ENCODE measurements at regions not wholly inside any gene's neighbourhood (a gene's known extent, or its start where the extent isn't known, plus 50 kb on each side); places are given as distances from the start of the nearest gene placed in this dataset.

DNA sequence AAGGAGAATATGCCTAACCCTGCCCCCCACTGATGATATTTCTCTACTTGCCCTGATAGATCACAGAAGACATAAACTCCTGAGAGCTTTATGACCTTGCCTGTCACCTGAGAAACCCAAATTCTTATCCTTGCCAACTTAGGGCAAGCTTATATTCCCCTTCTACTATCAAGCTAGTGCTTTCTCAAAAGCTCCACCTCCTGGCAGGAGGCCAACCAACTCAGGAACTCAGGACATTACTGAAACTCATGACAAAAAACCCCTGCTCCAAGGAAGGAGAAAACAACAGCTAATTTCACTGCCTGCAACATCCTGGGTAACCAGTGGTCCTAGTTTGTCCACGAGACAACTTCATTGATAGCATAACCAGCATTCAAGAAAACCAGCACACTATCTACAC is 60.9 kb upstream of the FSCB start:
- Histone ChIP-seq H2AK5ac (ENCODE audit: low read depth, low read length) (no peak overlapping the region), H3K4me3 (ENCODE audit: insufficient read depth, low read depth, low read length) (no peak overlapping the region), H3K27me3 (ENCODE audit: control insufficient read depth, insufficient read depth, low read length) (no peaks in the 10 kb centered on the region), H3K56ac (ENCODE audit: extremely low read depth, insufficient read depth, low read length) (no peak overlapping the region), H3K9me3 (ENCODE audit: control insufficient read depth, insufficient read depth, low read length) (no peaks in the 10 kb centered on the region; the same call in 1 of the 2 replicates), H4K5ac (ENCODE audit: low read depth, low read length) (no peak overlapping the region), H4K91ac (ENCODE audit: insufficient read depth, low read depth, low read length) (no peak overlapping the region), H3K18ac (ENCODE audit: low read depth, low read length) (no peak overlapping the region), H2BK15ac (ENCODE audit: low read depth, low read length) (no peak overlapping the region), H3K79me1 (ENCODE audit: low read depth in 1 of 2, low read length in 2 of 2) (no peaks in the 10 kb centered on the region), H4K8ac (ENCODE audit: low read depth in 2 of 2, low read length in 2 of 2) (no peak overlapping the region), H3K4ac (ENCODE audit: low read depth, low read length) (no peak overlapping the region), H2BK20ac (ENCODE audit: low read depth, low read length) (no peak overlapping the region), H2BK120ac (ENCODE audit: low read depth, low read length) (no peak overlapping the region), H2AFZ (replicated peaks; ENCODE audit: low read length, poor library complexity) (no peak overlapping the region), H3K4me1 (ENCODE audit: control insufficient read depth, insufficient read depth, low read length) (no peaks in the 10 kb centered on the region), H3K23ac (ENCODE audit: low read depth, low read length) (no peak overlapping the region), H3K9ac (ENCODE audit: low read depth, low read length) (no peak overlapping the region), H2AK9ac (replicated peaks; ENCODE audit: low read depth, low read length, poor library complexity) (no peak overlapping the region), H3K27ac (ENCODE audit: insufficient read depth, low read length) (no peak overlapping the region), H3K4me2 (ENCODE audit: low read depth, low read length) (no peak overlapping the region), H4K20me1 (ENCODE audit: insufficient read depth, low read length) (no peaks in the 10 kb centered on the region), H2BK5ac (ENCODE audit: low read depth, low read length, poor library complexity, severe bottlenecking) (no peak overlapping the region), H3K9me1 (ENCODE audit: insufficient read depth, low read length) (no peaks in the 10 kb centered on the region), H3K14ac (replicated peaks; ENCODE audit: low read depth, low read length) (no peak overlapping the region), H3K36me3 (ENCODE audit: control insufficient read depth, insufficient read depth, low read length) (no peaks in the 10 kb centered on the region)
- ATAC-seq (ENCODE audit: low read depth) (no peak), DNase-seq (no peak)
- dilution Hi-C loops (cut with HindIII; ENCODE audit: low sequenced_read_pairs, unreplicated experiment) (no loop called here), in situ Hi-C loops (cut with MboI; ENCODE audit: low sequenced_read_pairs) (no loop called here), intact Hi-C loops (cut with micrococcal nuclease) (no loop called here)
- ChIA-PET POLR2A (ENCODE audit: unreplicated experiment) (no interaction called here), CTCF (interaction anchor here (0.5 to 0.8 kb wide), 2 partner anchors 363 to 454 kb away, joined by 3 read pairs; no protein-coding TSS in a partner anchor)
- BruUV-seq (replicated peaks): no TSS peak
- WGBS, 2 experiments (ENCODE audit: extremely low coverage in 2 of 2, insufficient read length in 1 of 2): 20% methylated on average over 1 of the region's 1 CpG; no CpG with 5 or more reads in 1 of the 2 experiments
- TF ChIP-seq MAZ (IDR thresholded peaks at IDR 0.05; ENCODE audit: borderline replicate concordance, low read depth, low read length): no peak
- TF ChIP-seq FOS (IDR thresholded peaks at IDR 0.05; ENCODE audit: low read depth, low read length): no peak
- no peak for TF ChIP-seq CEBPB (IDR thresholded peaks at IDR 0.05; ENCODE audit: low read depth, low read length)
- TF ChIP-seq, protein P1, sequence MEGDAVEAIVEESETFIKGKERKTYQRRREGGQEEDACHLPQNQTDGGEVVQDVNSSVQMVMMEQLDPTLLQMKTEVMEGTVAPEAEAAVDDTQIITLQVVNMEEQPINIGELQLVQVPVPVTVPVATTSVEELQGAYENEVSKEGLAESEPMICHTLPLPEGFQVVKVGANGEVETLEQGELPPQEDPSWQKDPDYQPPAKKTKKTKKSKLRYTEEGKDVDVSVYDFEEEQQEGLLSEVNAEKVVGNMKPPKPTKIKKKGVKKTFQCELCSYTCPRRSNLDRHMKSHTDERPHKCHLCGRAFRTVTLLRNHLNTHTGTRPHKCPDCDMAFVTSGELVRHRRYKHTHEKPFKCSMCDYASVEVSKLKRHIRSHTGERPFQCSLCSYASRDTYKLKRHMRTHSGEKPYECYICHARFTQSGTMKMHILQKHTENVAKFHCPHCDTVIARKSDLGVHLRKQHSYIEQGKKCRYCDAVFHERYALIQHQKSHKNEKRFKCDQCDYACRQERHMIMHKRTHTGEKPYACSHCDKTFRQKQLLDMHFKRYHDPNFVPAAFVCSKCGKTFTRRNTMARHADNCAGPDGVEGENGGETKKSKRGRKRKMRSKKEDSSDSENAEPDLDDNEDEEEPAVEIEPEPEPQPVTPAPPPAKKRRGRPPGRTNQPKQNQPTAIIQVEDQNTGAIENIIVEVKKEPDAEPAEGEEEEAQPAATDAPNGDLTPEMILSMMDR (conservative IDR thresholded peaks at IDR 0.05; ENCODE audit: low read depth, low read length): no peak
- TF ChIP-seq MXI1 (IDR thresholded peaks at IDR 0.05; ENCODE audit: borderline replicate concordance, low read depth, low read length): no peak
- TF ChIP-seq ELK1 (IDR thresholded peaks at IDR 0.05; ENCODE audit: borderline replicate concordance, low read depth, low read length): no peak
- no peak for TF ChIP-seq CHD1 (IDR thresholded peaks at IDR 0.05; ENCODE audit: low read depth, low read length)
- TF ChIP-seq, protein P2, sequence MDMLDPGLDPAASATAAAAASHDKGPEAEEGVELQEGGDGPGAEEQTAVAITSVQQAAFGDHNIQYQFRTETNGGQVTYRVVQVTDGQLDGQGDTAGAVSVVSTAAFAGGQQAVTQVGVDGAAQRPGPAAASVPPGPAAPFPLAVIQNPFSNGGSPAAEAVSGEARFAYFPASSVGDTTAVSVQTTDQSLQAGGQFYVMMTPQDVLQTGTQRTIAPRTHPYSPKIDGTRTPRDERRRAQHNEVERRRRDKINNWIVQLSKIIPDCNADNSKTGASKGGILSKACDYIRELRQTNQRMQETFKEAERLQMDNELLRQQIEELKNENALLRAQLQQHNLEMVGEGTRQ (IDR thresholded peaks at IDR 0.05; ENCODE audit: low read depth, low read length): no peak
- no peak for TF ChIP-seq POLR2A (IDR thresholded peaks at IDR 0.05; ENCODE audit: low read depth, low read length)
- TF ChIP-seq SMC3 (IDR thresholded peaks at IDR 0.05; ENCODE audit: low read depth, low read length): no peak
- TF ChIP-seq RCOR1 (IDR thresholded peaks at IDR 0.05; ENCODE audit: insufficient replicate concordance, low read length): no peak
- TF ChIP-seq RAD21 (IDR thresholded peaks at IDR 0.05; ENCODE audit: low read length): no peak
- no peak for TF ChIP-seq BHLHE40 (IDR thresholded peaks at IDR 0.05; ENCODE audit: low read depth, low read length)
- no peak for TF ChIP-seq MAFK (IDR thresholded peaks at IDR 0.05; ENCODE audit: low read depth, low read length)
- no peak for TF ChIP-seq NFE2L2 (IDR thresholded peaks at IDR 0.05; ENCODE audit: low read depth, low read length)
- no peak for TF ChIP-seq RFX5 (IDR thresholded peaks at IDR 0.05; ENCODE audit: low read depth, low read length)

Measured in IMR-90 (cell line).